ENCODE measurements at regions not wholly inside any gene's neighbourhood (a gene's known extent, or its start where the extent isn't known, plus 50 kb on each side); places are given as distances from the start of the nearest gene placed in this dataset.
"Not testable (repeated sequence)": the region's sequence is repeated elsewhere in the genome, so short reads cannot be mapped to it uniquely, and the experiment has no call there.

GRCh38 chr1:234892642-234893041 lies 236.0 kb downstream of the TOMM20 start:
- peaks cover 38% of the 10 kb centered on the region for H3K4me1 Mint-ChIP-seq (ENCODE audit: low read depth)
- H3K27me3 Mint-ChIP-seq (ENCODE audit: low read depth), result no peaks in the 10 kb centered on the region
- H3K9me3 Mint-ChIP-seq, result peaks cover 5% of the 10 kb centered on the region
- H3K4me3 Mint-ChIP-seq, result no peak overlapping the region
- no peak overlapping the region for H3K27ac Mint-ChIP-seq
- H3K36me3 Mint-ChIP-seq (ENCODE audit: low read depth), result peaks cover under 1% of the 10 kb centered on the region

DNA sequence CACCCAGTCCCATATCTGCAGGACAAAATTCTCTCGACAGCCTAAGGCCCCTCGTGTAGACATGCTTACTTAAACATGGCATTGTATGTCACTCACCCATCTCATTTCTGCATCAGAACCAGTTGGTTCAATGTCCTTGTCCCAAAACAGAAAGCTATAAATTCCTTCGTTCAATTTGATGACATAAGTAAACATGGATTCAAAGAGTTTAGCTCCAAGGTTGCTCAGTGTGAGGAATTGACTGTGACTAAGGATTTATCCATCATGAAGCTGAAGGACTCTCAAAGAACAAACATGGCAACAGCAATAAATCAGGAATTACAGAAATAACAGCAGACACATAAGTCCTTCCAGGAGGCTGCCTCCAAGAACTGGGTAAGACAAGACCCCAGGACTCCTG lies 237.2 kb downstream of the TOMM20 start:
- Mint-ChIP-seq H3K27me3 (ENCODE audit: low read depth) (no peaks in the 10 kb centered on the region), H3K4me1 (ENCODE audit: low read depth) (peaks cover 46% of the 10 kb centered on the region), H3K36me3 (ENCODE audit: low read depth) (peaks cover 3% of the 10 kb centered on the region), H3K27ac (peak overlapping the region; percentile 13), H3K4me3 (no peak overlapping the region), H3K9me3 (peaks cover 10% of the 10 kb centered on the region)

- Mint-ChIP-seq H3K27me3 (ENCODE audit: low read depth) (no peaks in the 10 kb centered on the region), H3K9me3 (peaks cover 10% of the 10 kb centered on the region), H3K36me3 (ENCODE audit: low read depth) (peaks cover 3% of the 10 kb centered on the region), H3K4me1 (ENCODE audit: low read depth) (peaks cover 47% of the 10 kb centered on the region), H3K4me3 (peak overlapping the region; percentile 18), H3K27ac (peak overlapping the region; percentile 22)
Measured at GRCh38 chr1:234889643-234890042, 239.0 kb downstream of the TOMM20 start.

GRCh38 chr1:234888247-234888646 lies 240.4 kb downstream of the TOMM20 start:
- H3K36me3 Mint-ChIP-seq (ENCODE audit: low read depth); H3K9me3 Mint-ChIP-seq; H3K27ac Mint-ChIP-seq; H3K27me3 Mint-ChIP-seq (ENCODE audit: low read depth); H3K4me3 Mint-ChIP-seq: not testable (repeated sequence)
- H3K4me1 Mint-ChIP-seq (ENCODE audit: low read depth), result peaks cover 38% of the 10 kb centered on the region

DNA sequence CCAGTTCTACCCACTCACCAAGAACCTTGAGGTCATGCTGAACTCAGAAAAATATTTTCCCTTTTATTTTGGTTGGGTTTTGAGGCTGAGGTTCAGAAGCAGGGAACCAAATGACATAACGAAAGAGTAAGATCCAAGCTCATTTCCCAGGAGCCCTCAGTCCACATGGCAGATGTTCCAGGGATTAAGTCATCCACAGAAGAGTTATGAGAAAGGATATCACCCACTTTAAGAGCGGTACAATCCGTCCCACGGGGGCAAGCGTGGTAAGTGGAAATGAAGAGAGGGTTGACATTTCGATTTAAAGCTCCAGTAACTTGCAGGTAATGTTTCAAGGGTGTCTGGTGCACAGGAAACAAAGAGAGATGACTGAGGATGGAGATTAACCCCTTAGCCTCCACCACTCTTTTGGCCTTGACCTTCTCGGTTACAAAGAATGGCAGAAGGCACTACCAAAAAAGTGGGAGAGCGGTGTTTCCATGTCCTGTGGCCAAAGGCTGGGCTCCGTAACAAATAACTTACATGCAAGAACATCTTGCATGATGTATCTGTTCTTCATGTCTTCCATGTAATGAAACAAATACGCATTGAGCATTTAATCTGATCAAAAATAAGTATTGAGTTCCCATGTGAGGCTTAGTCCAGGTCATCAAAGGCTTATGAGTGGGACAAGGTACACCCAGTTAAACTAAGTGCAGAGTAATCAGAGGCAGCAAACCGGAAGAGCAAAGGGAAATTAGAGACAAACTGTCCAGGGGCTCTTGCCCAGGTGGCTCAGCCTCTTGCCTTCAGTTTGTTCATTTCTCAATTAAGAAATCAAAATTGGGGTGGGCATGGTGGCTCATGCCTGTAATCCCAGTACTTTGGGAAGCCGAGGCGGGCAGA lies 241.4 kb downstream of the TOMM20 start:
- H3K4me1 Mint-ChIP-seq (ENCODE audit: low read depth), result peaks cover 42% of the 10 kb centered on the region
- no peak overlapping the region for H3K27ac Mint-ChIP-seq
- H3K9me3 Mint-ChIP-seq, result peaks cover 10% of the 10 kb centered on the region
- no peaks in the 10 kb centered on the region for H3K27me3 Mint-ChIP-seq (ENCODE audit: low read depth)
- H3K36me3 Mint-ChIP-seq (ENCODE audit: low read depth), result peaks cover 3% of the 10 kb centered on the region
- H3K4me3 Mint-ChIP-seq, result no peak overlapping the region

GRCh38 chr1:234886081-234886984 lies 242.3 kb downstream of the TOMM20 start:
- H3K4me3 Mint-ChIP-seq, result no peak overlapping the region
- H3K27ac Mint-ChIP-seq, result no peak overlapping the region
- peaks cover 10% of the 10 kb centered on the region for H3K9me3 Mint-ChIP-seq
- H3K36me3 Mint-ChIP-seq (ENCODE audit: low read depth), result peaks cover 3% of the 10 kb centered on the region
- H3K27me3 Mint-ChIP-seq (ENCODE audit: low read depth), result no peaks in the 10 kb centered on the region
- peaks cover 46% of the 10 kb centered on the region for H3K4me1 Mint-ChIP-seq (ENCODE audit: low read depth)

GRCh38 chr1:234885601-234886000 lies 243.0 kb downstream of the TOMM20 start:
- peaks cover 41% of the 10 kb centered on the region for H3K4me1 Mint-ChIP-seq (ENCODE audit: low read depth)
- no peak overlapping the region for H3K27ac Mint-ChIP-seq
- no peak overlapping the region for H3K4me3 Mint-ChIP-seq
- H3K36me3 Mint-ChIP-seq (ENCODE audit: low read depth), result peaks cover 3% of the 10 kb centered on the region
- H3K27me3 Mint-ChIP-seq (ENCODE audit: low read depth), result no peaks in the 10 kb centered on the region
- H3K9me3 Mint-ChIP-seq, result peaks cover 10% of the 10 kb centered on the region

DNA sequence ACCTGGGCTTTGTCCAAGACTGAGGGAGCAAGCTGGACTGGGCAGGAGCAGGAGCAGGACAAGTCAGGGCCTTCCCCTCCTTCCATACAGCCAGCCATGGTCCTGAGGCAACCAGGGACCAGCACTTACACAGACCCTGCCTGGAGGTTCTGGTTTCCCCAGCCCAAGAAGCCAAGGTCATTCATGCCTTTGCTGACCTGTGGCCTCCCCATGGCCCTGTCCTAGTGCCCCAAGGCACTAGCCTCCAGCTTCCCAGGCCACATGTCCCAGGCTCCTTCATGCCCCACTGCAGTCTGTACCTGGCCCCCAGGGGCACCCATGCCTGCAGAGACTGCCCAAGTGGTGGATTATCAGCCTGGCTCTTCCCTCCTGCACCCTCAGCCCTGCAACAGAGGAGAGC lies 243.9 kb downstream of the TOMM20 start:
- Mint-ChIP-seq H3K9me3 (peaks cover 10% of the 10 kb centered on the region), H3K4me1 (ENCODE audit: low read depth) (peaks cover 39% of the 10 kb centered on the region), H3K27ac (no peak overlapping the region), H3K36me3 (ENCODE audit: low read depth) (peaks cover 3% of the 10 kb centered on the region), H3K4me3 (no peak overlapping the region), H3K27me3 (ENCODE audit: low read depth) (no peaks in the 10 kb centered on the region)

GRCh38 chr1:234884006-234884405 lies 244.6 kb downstream of the TOMM20 start:
- Mint-ChIP-seq H3K9me3 (peaks cover 10% of the 10 kb centered on the region), H3K4me1 (ENCODE audit: low read depth) (peaks cover 42% of the 10 kb centered on the region), H3K27ac (peak overlapping the region; percentile 4), H3K4me3 (no peak overlapping the region), H3K27me3 (ENCODE audit: low read depth) (no peaks in the 10 kb centered on the region), H3K36me3 (ENCODE audit: low read depth) (peaks cover 3% of the 10 kb centered on the region)

DNA sequence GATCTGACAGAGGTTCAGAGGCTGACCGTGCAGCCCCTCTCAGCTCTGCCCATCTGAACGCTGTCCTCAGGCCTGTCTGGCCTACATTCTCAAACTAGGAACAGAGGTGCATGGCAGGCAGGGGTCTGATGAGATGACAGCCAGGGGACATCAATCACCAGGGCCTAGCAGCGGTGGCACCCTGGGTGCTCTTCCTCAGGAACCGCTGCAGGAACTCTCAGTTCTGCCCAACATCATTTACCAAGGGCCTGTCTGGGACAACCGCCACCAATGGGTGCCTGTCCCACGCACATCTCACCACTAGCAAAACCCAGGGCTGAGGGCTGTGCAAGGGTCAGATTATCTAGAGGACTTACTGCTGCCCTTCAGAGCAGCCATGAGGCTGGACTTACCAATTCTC lies 245.7 kb downstream of the TOMM20 start:
- no peak overlapping the region for H3K4me3 Mint-ChIP-seq
- no peak overlapping the region for H3K27ac Mint-ChIP-seq
- peaks cover 3% of the 10 kb centered on the region for H3K36me3 Mint-ChIP-seq (ENCODE audit: low read depth)
- peaks cover 44% of the 10 kb centered on the region for H3K4me1 Mint-ChIP-seq (ENCODE audit: low read depth)
- no peaks in the 10 kb centered on the region for H3K27me3 Mint-ChIP-seq (ENCODE audit: low read depth)
- H3K9me3 Mint-ChIP-seq, result peaks cover 6% of the 10 kb centered on the region

DNA sequence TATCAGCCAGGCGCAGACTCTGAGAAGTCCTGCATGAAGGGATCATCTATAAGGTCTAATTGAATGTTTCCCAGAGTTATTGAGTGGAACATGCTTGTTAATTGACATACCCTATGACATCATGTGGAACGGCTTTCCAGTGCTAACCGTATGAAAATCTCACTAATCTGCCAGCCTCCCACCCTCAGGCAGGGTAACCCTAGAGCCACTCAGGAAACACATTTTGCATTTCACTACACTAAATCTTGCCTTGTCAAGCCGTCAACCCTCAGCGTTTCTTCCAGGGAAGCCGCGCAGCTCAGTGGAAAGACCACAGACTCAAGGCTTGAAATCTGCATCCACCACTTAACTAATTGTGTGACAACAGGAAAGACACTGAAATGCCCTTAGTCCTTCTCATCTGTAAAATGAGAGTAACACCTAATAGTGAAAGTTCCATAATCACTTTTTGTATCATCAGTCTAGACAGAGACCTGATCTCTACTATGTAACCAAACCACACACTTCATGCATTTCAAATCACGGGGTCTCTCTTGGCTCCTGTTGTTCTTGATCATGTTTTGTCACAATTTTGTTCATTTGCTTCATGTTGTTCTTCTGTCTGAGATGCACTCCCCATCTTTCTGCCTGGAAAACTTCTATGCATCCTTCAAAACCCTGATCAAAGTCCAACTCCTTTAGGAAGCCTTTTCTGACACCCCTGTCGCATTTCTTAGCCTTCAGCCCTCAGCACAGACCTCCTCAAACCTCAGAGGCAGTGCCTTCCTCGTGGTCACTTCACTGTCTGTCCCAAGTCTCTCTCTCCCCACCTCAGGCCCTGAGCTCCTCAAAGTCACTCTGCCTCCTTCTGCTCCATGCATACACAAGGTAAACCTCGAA lies 246.5 kb downstream of the TOMM20 start:
- H3K9me3 Mint-ChIP-seq, result no peaks in the 10 kb centered on the region
- no peak overlapping the region for H3K27ac Mint-ChIP-seq
- peaks cover 45% of the 10 kb centered on the region for H3K4me1 Mint-ChIP-seq (ENCODE audit: low read depth)
- no peaks in the 10 kb centered on the region for H3K27me3 Mint-ChIP-seq (ENCODE audit: low read depth)
- no peaks in the 10 kb centered on the region for H3K36me3 Mint-ChIP-seq (ENCODE audit: low read depth)
- no peak overlapping the region for H3K4me3 Mint-ChIP-seq

DNA sequence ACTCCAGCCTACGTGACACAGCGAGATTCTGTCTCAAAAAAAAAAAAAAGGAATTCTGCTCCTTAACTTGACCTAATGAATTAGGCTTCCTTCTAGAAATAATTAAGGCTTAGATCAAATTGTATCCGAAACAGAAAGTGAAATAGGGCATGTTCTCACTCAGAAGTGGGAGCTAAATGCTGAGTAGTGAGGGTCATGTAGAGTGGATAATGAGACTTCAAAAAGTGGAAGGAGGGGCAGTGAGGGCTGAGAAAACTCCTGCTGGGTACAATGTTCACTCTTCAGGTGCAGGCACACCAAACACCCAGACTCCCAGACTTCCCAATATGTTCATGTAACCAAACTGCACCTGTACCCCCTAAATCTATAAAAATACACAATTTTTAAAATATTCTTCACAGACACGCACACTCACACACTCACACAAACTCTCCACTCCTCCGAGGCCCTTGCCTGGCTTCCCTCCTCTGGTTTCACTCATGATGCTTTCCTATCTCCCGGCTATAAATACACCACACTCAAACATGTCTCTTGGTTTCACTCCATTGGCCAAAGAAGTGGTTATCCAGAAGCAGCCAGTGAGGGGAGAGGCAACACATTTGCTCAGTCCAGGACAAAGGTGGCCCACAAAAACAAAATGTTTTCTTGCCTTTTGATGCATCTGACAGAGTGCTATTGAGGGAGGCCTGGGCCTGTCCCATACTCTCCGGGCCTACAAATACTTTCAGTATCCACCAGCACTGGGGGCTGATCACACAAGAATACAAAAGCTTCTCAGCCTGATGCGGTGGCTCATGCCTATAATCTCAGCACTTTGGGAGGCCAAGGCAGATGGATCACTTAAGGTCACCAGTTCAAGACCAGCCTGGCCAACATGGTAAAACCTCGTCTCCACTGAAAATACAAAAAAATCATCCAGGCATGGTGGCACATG lies 249.2 kb downstream of the TOMM20 start:
- Mint-ChIP-seq H3K4me3 (no peak overlapping the region), H3K27me3 (ENCODE audit: low read depth) (no peaks in the 10 kb centered on the region), H3K27ac (no peak overlapping the region), H3K4me1 (ENCODE audit: low read depth) (peaks cover 42% of the 10 kb centered on the region), H3K9me3 (no peaks in the 10 kb centered on the region), H3K36me3 (ENCODE audit: low read depth) (no peaks in the 10 kb centered on the region)

DNA sequence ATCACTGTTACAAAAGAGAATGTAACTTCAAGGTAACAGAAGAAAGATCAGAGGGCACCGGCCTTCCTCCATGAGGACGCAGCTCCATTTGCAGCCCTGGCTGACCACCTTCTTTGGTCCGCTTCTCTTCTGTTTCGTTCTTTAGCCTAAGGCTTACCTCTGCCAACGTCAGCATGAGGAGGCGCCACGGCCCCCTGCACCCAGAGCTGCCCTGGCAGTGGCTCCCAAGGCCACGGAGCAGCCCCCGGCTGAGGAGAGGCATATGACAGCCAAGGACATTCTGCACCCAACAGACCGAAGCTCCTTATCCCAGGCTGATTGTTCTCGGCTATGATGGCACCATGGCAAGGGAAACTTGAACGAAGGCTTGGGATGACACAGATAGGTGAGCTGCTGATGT lies 250.3 kb downstream of the TOMM20 start:
- Mint-ChIP-seq H3K4me3 (no peak overlapping the region), H3K27ac (no peak overlapping the region), H3K9me3 (no peaks in the 10 kb centered on the region), H3K27me3 (ENCODE audit: low read depth) (no peaks in the 10 kb centered on the region), H3K36me3 (ENCODE audit: low read depth) (no peaks in the 10 kb centered on the region), H3K4me1 (ENCODE audit: low read depth) (peaks cover 38% of the 10 kb centered on the region)

All from T-helper 1 cell treated with Interleukin-12 subunit alpha and Interleukin-12 subunit beta and Interleukin-4 antibody, amounts not matched to agents 30 μg/mL and 1 μg/mL, for 36 hours (primary cell).